Activated CD4-positive, alpha-beta T cell treated with anti-CD3 and anti-CD28 coated beads, Interleukin-10, Interleukin-2, amounts not matched to agents 100 ng/mL and 50 ng/mL, durations not matched to agents 16 hours and 8 hours (primary cell): ENCODE measurements at regions not wholly inside any gene's neighbourhood (a gene's known extent, or its start where the extent isn't known, plus 50 kb on each side); places are given as distances from the start of the nearest gene placed in this dataset.
"Not testable (repeated sequence)": the region's sequence is repeated elsewhere in the genome, so short reads cannot be mapped to it uniquely, and the experiment has no call there.

Source experiments
- DNase-seq: peaks from one replicate; pipeline ENCODE4 v3.0.0-alpha.2; 2020

GRCh38 chr13:108074429-108074828 lies 140.9 kb downstream of the LIG4 start:
- DNase-seq = not testable (repeated sequence)

GRCh38 chr13:108070925-108071324 lies 144.4 kb downstream of the LIG4 start:
- DNase-seq = no peak

GRCh38 chr13:108070491-108070890 lies 144.8 kb downstream of the LIG4 start:
- DNase-seq = no peak

- no peak for DNase-seq
Observed at GRCh38 chr13:108069521-108070210, 145.7 kb downstream of the LIG4 start.

GRCh38 chr13:108064372-108064771 lies 151.0 kb downstream of the LIG4 start:
- DNase-seq = not testable (repeated sequence)

GRCh38 chr13:108060111-108060510 lies 155.2 kb downstream of the LIG4 start:
- no peak for DNase-seq

GRCh38 chr13:108056278-108056677 lies 159.1 kb downstream of the LIG4 start:
- DNase-seq = no peak

- DNase-seq = no peak
Observed at GRCh38 chr13:108049211-108049610, 166.1 kb downstream of the LIG4 start.

GRCh38 chr13:108044954-108045353 lies 170.4 kb downstream of the LIG4 start:
- no peak for DNase-seq

- DNase-seq = not testable (repeated sequence)
Observed at GRCh38 chr13:108042866-108043265, 172.5 kb downstream of the LIG4 start.

GRCh38 chr13:108037348-108037747 lies 178.0 kb downstream of the LIG4 start:
- no peak for DNase-seq

GRCh38 chr13:108036411-108036932 lies 178.9 kb downstream of the LIG4 start:
- DNase-seq = no peak

GRCh38 chr13:108034909-108035410 lies 180.4 kb downstream of the LIG4 start:
- no peak for DNase-seq

GRCh38 chr13:108033800-108034707 lies 181.3 kb downstream of the LIG4 start:
- DNase-seq = no peak

GRCh38 chr13:108031865-108032264 lies 183.5 kb downstream of the LIG4 start:
- no peak for DNase-seq

- DNase-seq = no peak
Observed at GRCh38 chr13:108030769-108031168, 184.6 kb downstream of the LIG4 start.

GRCh38 chr13:108026680-108027410 lies 188.5 kb downstream of the LIG4 start:
- no peak for DNase-seq

- no peak for DNase-seq
Observed at GRCh38 chr13:108020027-108020426, 195.3 kb downstream of the LIG4 start.

GRCh38 chr13:108018371-108018870 lies 196.9 kb downstream of the LIG4 start:
- no peak for DNase-seq

- no peak for DNase-seq
Observed at GRCh38 chr13:108006619-108007018, 208.7 kb downstream of the LIG4 start.

- no peak for DNase-seq
Observed at GRCh38 chr13:108005231-108005630, 210.1 kb downstream of the LIG4 start.

GRCh38 chr13:108003626-108004025 lies 211.7 kb downstream of the LIG4 start:
- no peak for DNase-seq

GRCh38 chr13:108000998-108001397 lies 214.3 kb downstream of the LIG4 start:
- no peak for DNase-seq
